ENCODE measurements at regions not wholly inside any gene's neighbourhood (a gene's known extent, or its start where the extent isn't known, plus 50 kb on each side); places are given as distances from the start of the nearest gene placed in this dataset.

GRCh38 chr11:101397979-101398378 lies 185.8 kb downstream of the TRPC6 start:
- no peak for TF ChIP-seq CTCF (IDR thresholded peaks at IDR 0.05; ENCODE audit: low read length)
- TF ChIP-seq EZH2 (IDR thresholded peaks at IDR 0.05; ENCODE audit: borderline replicate concordance, low read length), result no peak
